GM23338 (cell line): ENCODE measurements at regions not wholly inside any gene's neighbourhood (a gene's known extent, or its start where the extent isn't known, plus 50 kb on each side); places are given as distances from the start of the nearest gene placed in this dataset.

Experiments used
- ATAC-seq: fragments of 200-7000 bp; cut with Tn5 transposase; 3 replicates; pipeline ENCODE4 v1.9.1; 2020
- DNase-seq: peaks from one replicate; pipeline ENCODE4 v3.0.0-alpha.2; 2015; ENCODE audit warnings: low spot score
- H2AFZ ChIP-seq: fragments of 200-600 bp; sonication (generic); 2 replicates; pipeline ENCODE4 v1.8.0; 2016; ENCODE audit warnings: antibody characterized with exemption, mild to moderate bottlenecking, moderate library complexity
- H3F3A ChIP-seq: fragments of 200-600 bp; sonication (generic); replicated peaks from 2 replicates; pipeline ENCODE4 v1.8.0; 2017; ENCODE audit warnings: antibody characterized with exemption, mixed run types, low read depth
- H3K27ac ChIP-seq: fragments of 200-600 bp; sonication (generic); 2 replicates; pipeline ENCODE4 v1.6.1; 2016; ENCODE audit warnings: low read depth
- H3K27me3 ChIP-seq: fragments of 200-600 bp; sonication (generic); 2 replicates; pipeline ENCODE4 v1.8.0; 2016; ENCODE audit warnings: mild to moderate bottlenecking, mixed run types, moderate library complexity; ENCODE audit not compliant: insufficient read depth
- H3K36me3 ChIP-seq: fragments of 200-600 bp; sonication (generic); 2 replicates; pipeline ENCODE4 v1.8.0; 2016; ENCODE audit warnings: mild to moderate bottlenecking; ENCODE audit not compliant: insufficient read depth
- H3K4me1 ChIP-seq: fragments of 200-600 bp; sonication (generic); 2 replicates; pipeline ENCODE4 v1.8.0; 2016; ENCODE audit warnings: mild to moderate bottlenecking, moderate library complexity; ENCODE audit not compliant: insufficient read depth
- H3K4me2 ChIP-seq: fragments of 200-600 bp; sonication (generic); 2 replicates; pipeline ENCODE4 v1.7.1; 2017; ENCODE audit warnings: mixed run types
- H3K4me3 ChIP-seq: fragments of 200-600 bp; sonication (generic); 2 replicates; pipeline ENCODE4 v1.6.1; 2016; ENCODE audit warnings: mixed run types
- H3K79me2 ChIP-seq: fragments of 200-600 bp; sonication (generic); replicated peaks from 2 replicates; pipeline ENCODE4 v1.8.0; 2017; ENCODE audit warnings: mild to moderate bottlenecking; ENCODE audit not compliant: insufficient read depth
- H3K9me2 ChIP-seq: fragments of 200-600 bp; sonication (generic); 2 replicates; pipeline ENCODE4 v1.8.0; 2017; ENCODE audit not compliant: insufficient read depth
- H4K20me1 ChIP-seq: fragments of 200-600 bp; sonication (generic); replicated peaks from 2 replicates; pipeline ENCODE4 v1.8.0; 2017; ENCODE audit warnings: mild to moderate bottlenecking; ENCODE audit not compliant: insufficient read depth
- H3K27ac Mint-ChIP-seq: 2 replicates; pipeline ENCODE4 v1.8.0; 2020; ENCODE audit warnings: inconsistent platforms, mild to moderate bottlenecking, moderate library complexity, mixed read lengths
- H3K27me3 Mint-ChIP-seq: 3 replicates; pipeline ENCODE4 v1.8.0; 2022; ENCODE audit warnings: low read depth, mild to moderate bottlenecking, moderate library complexity, mixed read lengths, inconsistent platforms; ENCODE audit not compliant: insufficient read depth, poor library complexity
- H3K36me3 Mint-ChIP-seq: 3 replicates; pipeline ENCODE4 v1.8.0; 2021; ENCODE audit warnings: low read depth, mild to moderate bottlenecking, inconsistent platforms, moderate library complexity, mixed read lengths
- H3K4me1 Mint-ChIP-seq: 3 replicates; pipeline ENCODE4 v1.8.0; 2020; ENCODE audit warnings: mild to moderate bottlenecking, inconsistent platforms, mixed read lengths
- H3K4me3 Mint-ChIP-seq: 3 replicates; pipeline ENCODE4 v1.8.0; 2021; ENCODE audit warnings: moderate library complexity, mild to moderate bottlenecking, inconsistent platforms, mixed read lengths
- H3K9me3 Mint-ChIP-seq: 3 replicates; pipeline ENCODE4 v1.8.0; 2020; ENCODE audit warnings: moderate library complexity, mild to moderate bottlenecking, inconsistent platforms, mixed read lengths
- EZH2 ChIP-seq: fragments of 200-600 bp; sonication (generic); IDR thresholded peaks from one replicate; pipeline ENCODE4 v1.8.0; 2017; ENCODE audit warnings: antibody characterized with exemption, mild to moderate bottlenecking, low read depth; ENCODE audit not compliant: unreplicated experiment
- EZH2phosphoT487 ChIP-seq: fragments of 200-600 bp; sonication (generic); IDR thresholded peaks from one replicate; pipeline ENCODE4 v1.8.1; 2018; ENCODE audit warnings: antibody characterized with exemption; ENCODE audit not compliant: unreplicated experiment
- JUNB ChIP-seq: IDR thresholded peaks from one replicate; pipeline ENCODE4 v1.6.1; 2016; ENCODE audit warnings: antibody characterized with exemption; ENCODE audit not compliant: unreplicated experiment
- NANOG ChIP-seq: IDR thresholded peaks from 2 replicates; pipeline ENCODE4 v1.6.1; 2016; ENCODE audit warnings: antibody characterized with exemption, borderline replicate concordance
- STAT1 ChIP-seq: IDR thresholded peaks from one replicate; pipeline ENCODE4 v1.6.1; 2016; ENCODE audit warnings: antibody characterized with exemption; ENCODE audit not compliant: unreplicated experiment
- ZNF331 ChIP-seq: fragments of 250-450 bp; sonication (Bioruptor Pico); IDR thresholded peaks from 2 replicates; pipeline ENCODE4 v1.5.0; 2020; ENCODE audit warnings: low read depth, mild to moderate bottlenecking, moderate library complexity
- TF ChIP-seq, protein P1 (sequence below): IDR thresholded peaks from one replicate; pipeline ENCODE4 v1.6.1; 2018; ENCODE audit warnings: antibody characterized with exemption; ENCODE audit not compliant: unreplicated experiment
- TF ChIP-seq, protein P2 (sequence below): IDR thresholded peaks from 2 replicates; pipeline ENCODE4 v1.6.1; 2016; ENCODE audit warnings: antibody characterized with exemption
- TF ChIP-seq, protein P3 (sequence below), 2 experiments: fragments of 200-600 bp in 1 of 2; sonication (generic) in 1 of 2; conservative IDR thresholded peaks; 2 replicates each; pipeline versions ENCODE4 v1.5.1 to v1.6.1; 2016 to 2017; ENCODE audit warnings: antibody characterized with exemption in 2 of 2, low read depth in 2 of 2, mild to moderate bottlenecking in 2 of 2, moderate library complexity in 1 of 2

DNA sequence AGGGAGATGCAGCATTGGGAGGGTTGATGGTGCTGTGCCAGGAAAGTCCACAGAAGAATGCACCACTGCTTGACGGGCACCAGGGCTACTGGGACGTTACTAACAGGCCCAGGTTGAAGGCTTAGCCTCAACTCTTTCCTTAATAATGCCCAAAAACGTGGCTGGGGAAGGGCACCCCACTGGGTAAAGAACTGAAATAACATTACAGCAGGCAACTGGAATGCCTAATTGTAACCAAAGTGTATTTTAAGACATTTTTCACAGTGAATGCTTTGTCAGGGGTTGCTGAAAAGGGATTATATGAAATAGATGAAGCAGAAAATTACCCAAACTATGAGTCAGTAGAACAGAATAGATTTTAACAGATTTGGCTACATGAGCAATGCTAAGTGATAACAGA is 191.3 kb downstream of the CMPK2 start:
- Histone ChIP-seq H3K4me1 (peaks cover 7% of the 10 kb centered on the region), H3K27me3 (no peaks in the 10 kb centered on the region), H3F3A (no peaks in the 10 kb centered on the region), H3K27ac (no peak overlapping the region), H4K20me1 (no peaks in the 10 kb centered on the region), H3K9me2 (no peaks in the 10 kb centered on the region), H3K79me2 (no peaks in the 10 kb centered on the region), H3K4me2 (no peak overlapping the region), H2AFZ (no peak overlapping the region), H3K4me3 (no peak overlapping the region), H3K36me3 (no peaks in the 10 kb centered on the region)
- peaks cover 8% of the 10 kb centered on the region for H3K4me1 Mint-ChIP-seq
- no peaks in the 10 kb centered on the region for H3K27me3 Mint-ChIP-seq
- H3K4me3 Mint-ChIP-seq = no peak overlapping the region
- peaks cover 33% of the 10 kb centered on the region for H3K9me3 Mint-ChIP-seq
- no peaks in the 10 kb centered on the region for H3K36me3 Mint-ChIP-seq
- DNase-seq = no peak
- TF ChIP-seq EZH2 = no peak
- TF ChIP-seq STAT1 = no peak
- ATAC-seq = no peak
- no peak overlapping the region for H3K27ac Mint-ChIP-seq

DNA sequence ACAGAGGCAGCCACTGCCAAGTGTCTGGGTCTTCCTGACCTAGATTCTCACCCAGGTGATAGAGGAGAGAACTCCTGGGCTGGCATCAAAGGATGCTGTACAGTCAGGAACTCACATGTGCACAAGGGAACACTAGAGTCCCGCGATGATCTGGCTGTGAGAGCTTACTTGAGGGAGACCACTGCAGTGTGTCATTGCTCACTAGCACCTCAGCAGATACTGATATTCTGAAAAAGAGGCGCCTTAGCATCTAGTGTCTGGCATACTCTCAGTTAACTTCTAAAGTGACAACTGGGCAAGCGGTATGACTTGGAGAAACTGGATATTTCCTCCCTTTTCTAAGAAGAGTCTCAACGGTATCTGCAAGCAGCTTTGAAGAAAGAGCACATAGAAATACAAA is 189.9 kb downstream of the CMPK2 start:
- Histone ChIP-seq H3F3A (no peaks in the 10 kb centered on the region), H2AFZ (no peak overlapping the region), H3K27ac (no peak overlapping the region), H3K4me1 (peaks cover 22% of the 10 kb centered on the region), H3K9me2 (no peaks in the 10 kb centered on the region), H3K36me3 (no peaks in the 10 kb centered on the region), H3K4me3 (no peak overlapping the region), H3K27me3 (no peaks in the 10 kb centered on the region), H3K79me2 (no peaks in the 10 kb centered on the region), H3K4me2 (no peak overlapping the region), H4K20me1 (no peaks in the 10 kb centered on the region)
- H3K4me3 Mint-ChIP-seq = no peak overlapping the region
- DNase-seq = no peak
- no peak for ATAC-seq
- H3K4me1 Mint-ChIP-seq = peaks cover 17% of the 10 kb centered on the region
- no peak overlapping the region for H3K27ac Mint-ChIP-seq
- TF ChIP-seq, protein P1, sequence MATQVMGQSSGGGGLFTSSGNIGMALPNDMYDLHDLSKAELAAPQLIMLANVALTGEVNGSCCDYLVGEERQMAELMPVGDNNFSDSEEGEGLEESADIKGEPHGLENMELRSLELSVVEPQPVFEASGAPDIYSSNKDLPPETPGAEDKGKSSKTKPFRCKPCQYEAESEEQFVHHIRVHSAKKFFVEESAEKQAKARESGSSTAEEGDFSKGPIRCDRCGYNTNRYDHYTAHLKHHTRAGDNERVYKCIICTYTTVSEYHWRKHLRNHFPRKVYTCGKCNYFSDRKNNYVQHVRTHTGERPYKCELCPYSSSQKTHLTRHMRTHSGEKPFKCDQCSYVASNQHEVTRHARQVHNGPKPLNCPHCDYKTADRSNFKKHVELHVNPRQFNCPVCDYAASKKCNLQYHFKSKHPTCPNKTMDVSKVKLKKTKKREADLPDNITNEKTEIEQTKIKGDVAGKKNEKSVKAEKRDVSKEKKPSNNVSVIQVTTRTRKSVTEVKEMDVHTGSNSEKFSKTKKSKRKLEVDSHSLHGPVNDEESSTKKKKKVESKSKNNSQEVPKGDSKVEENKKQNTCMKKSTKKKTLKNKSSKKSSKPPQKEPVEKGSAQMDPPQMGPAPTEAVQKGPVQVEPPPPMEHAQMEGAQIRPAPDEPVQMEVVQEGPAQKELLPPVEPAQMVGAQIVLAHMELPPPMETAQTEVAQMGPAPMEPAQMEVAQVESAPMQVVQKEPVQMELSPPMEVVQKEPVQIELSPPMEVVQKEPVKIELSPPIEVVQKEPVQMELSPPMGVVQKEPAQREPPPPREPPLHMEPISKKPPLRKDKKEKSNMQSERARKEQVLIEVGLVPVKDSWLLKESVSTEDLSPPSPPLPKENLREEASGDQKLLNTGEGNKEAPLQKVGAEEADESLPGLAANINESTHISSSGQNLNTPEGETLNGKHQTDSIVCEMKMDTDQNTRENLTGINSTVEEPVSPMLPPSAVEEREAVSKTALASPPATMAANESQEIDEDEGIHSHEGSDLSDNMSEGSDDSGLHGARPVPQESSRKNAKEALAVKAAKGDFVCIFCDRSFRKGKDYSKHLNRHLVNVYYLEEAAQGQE = no peak
- TF ChIP-seq EZH2phosphoT487 (no peak), JUNB (no peak)
- H3K36me3 Mint-ChIP-seq = no peaks in the 10 kb centered on the region
- peaks cover 29% of the 10 kb centered on the region for H3K9me3 Mint-ChIP-seq
- H3K27me3 Mint-ChIP-seq = peaks cover under 1% of the 10 kb centered on the region

DNA sequence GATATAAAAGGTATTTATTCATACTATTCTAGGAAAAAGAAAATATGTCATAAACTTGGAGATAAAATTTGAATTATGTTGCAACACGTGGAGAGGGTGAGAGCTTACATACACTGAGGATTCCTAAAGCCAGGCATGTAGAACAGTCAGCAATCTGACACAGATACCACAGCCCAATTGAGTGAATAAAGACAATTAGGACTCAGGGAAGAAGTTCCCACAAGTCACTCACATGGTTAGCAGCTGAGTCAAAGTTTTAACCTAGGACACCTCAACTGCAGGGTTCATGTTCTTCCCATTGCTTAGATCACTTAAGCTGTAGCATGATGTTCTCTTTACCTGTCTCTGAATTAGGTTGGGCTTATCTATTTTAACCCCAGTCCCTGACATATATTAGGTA is 189.5 kb downstream of the CMPK2 start:
- Histone ChIP-seq H2AFZ (no peak overlapping the region), H3K4me3 (no peak overlapping the region), H3K9me2 (no peaks in the 10 kb centered on the region), H3K4me1 (peaks cover 26% of the 10 kb centered on the region), H3K36me3 (no peaks in the 10 kb centered on the region), H3K79me2 (no peaks in the 10 kb centered on the region), H3K27ac (no peak overlapping the region), H3F3A (no peaks in the 10 kb centered on the region), H3K4me2 (no peak overlapping the region), H4K20me1 (no peaks in the 10 kb centered on the region), H3K27me3 (no peaks in the 10 kb centered on the region)
- peaks cover 2% of the 10 kb centered on the region for H3K27me3 Mint-ChIP-seq
- no peaks in the 10 kb centered on the region for H3K36me3 Mint-ChIP-seq
- peaks cover 32% of the 10 kb centered on the region for H3K9me3 Mint-ChIP-seq
- no peak overlapping the region for H3K4me3 Mint-ChIP-seq
- peaks cover 17% of the 10 kb centered on the region for H3K4me1 Mint-ChIP-seq
- no peak overlapping the region for H3K27ac Mint-ChIP-seq
- DNase-seq (no peak), ATAC-seq (no peak)
- TF ChIP-seq EZH2 (no peak), NANOG (no peak), ZNF331 (no peak), JUNB (no peak)
- TF ChIP-seq, protein P2, sequence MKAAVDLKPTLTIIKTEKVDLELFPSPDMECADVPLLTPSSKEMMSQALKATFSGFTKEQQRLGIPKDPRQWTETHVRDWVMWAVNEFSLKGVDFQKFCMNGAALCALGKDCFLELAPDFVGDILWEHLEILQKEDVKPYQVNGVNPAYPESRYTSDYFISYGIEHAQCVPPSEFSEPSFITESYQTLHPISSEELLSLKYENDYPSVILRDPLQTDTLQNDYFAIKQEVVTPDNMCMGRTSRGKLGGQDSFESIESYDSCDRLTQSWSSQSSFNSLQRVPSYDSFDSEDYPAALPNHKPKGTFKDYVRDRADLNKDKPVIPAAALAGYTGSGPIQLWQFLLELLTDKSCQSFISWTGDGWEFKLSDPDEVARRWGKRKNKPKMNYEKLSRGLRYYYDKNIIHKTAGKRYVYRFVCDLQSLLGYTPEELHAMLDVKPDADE = no peak
- TF ChIP-seq, protein P3, sequence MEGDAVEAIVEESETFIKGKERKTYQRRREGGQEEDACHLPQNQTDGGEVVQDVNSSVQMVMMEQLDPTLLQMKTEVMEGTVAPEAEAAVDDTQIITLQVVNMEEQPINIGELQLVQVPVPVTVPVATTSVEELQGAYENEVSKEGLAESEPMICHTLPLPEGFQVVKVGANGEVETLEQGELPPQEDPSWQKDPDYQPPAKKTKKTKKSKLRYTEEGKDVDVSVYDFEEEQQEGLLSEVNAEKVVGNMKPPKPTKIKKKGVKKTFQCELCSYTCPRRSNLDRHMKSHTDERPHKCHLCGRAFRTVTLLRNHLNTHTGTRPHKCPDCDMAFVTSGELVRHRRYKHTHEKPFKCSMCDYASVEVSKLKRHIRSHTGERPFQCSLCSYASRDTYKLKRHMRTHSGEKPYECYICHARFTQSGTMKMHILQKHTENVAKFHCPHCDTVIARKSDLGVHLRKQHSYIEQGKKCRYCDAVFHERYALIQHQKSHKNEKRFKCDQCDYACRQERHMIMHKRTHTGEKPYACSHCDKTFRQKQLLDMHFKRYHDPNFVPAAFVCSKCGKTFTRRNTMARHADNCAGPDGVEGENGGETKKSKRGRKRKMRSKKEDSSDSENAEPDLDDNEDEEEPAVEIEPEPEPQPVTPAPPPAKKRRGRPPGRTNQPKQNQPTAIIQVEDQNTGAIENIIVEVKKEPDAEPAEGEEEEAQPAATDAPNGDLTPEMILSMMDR (conservative IDR thresholded peaks at IDR 0.05; ENCODE audit: low read depth in 2 of 2) = no peak
- TF ChIP-seq, protein P1 = no peak
